Large intestine (tissue), 3 donors: ENCODE measurements at regions not wholly inside any gene's neighbourhood (a gene's known extent, or its start where the extent isn't known, plus 50 kb on each side); places are given as distances from the start of the nearest gene placed in this dataset.
"Not testable (repeated sequence)": the region's sequence is repeated elsewhere in the genome, so short reads cannot be mapped to it uniquely, and the experiment has no call there.

ENCODE experiments used
- DNase-seq, 2 donors: peaks; one replicate each; pipeline versions ENCODE4 v3.0.0 to v3.0.0-alpha.2; 2013
- H3K27ac ChIP-seq: one replicate; pipeline ENCODE4 v1.5.1; 2013; ENCODE audit warnings: low read length
- H3K27me3 ChIP-seq: 2 replicates; pipeline ENCODE4 v1.6.1; 2013; ENCODE audit warnings: low read length; ENCODE audit not compliant: control insufficient read depth, insufficient read depth
- H3K36me3 ChIP-seq: 2 replicates; pipeline ENCODE4 v1.6.1; 2013; ENCODE audit warnings: low read length; ENCODE audit not compliant: control insufficient read depth, insufficient read depth
- H3K4me1 ChIP-seq: one replicate; pipeline ENCODE4 v1.6.1; 2013; ENCODE audit warnings: low read length; ENCODE audit not compliant: control insufficient read depth, insufficient read depth
- H3K4me3 ChIP-seq: one replicate; pipeline ENCODE4 v1.5.1; 2013; ENCODE audit warnings: low read length
- H3K9me3 ChIP-seq: one replicate; pipeline ENCODE4 v1.6.1; 2013; ENCODE audit warnings: mild to moderate bottlenecking, low read depth, low read length, moderate library complexity; ENCODE audit not compliant: control insufficient read depth
- WGBS: methylation state at CpG from one replicate; pipeline ENCODE4 v1.1.5; 2013; ENCODE audit warnings: low lambda C conversion rate; ENCODE audit not compliant: insufficient coverage; 5-methylcytosine and 5-hydroxymethylcytosine counted together

- Histone ChIP-seq H3K36me3 (no peaks in the 10 kb centered on the region), H3K4me1 (no peaks in the 10 kb centered on the region), H3K9me3 (no peaks in the 10 kb centered on the region), H3K27me3 (no peaks in the 10 kb centered on the region), H3K4me3 (no peak overlapping the region), H3K27ac (no peak overlapping the region)
- no peak for DNase-seq
- WGBS: no CpG with 5 or more reads among the region's 1 CpG
These were observed 433.4 kb downstream of the PYDC2 start for GRCh38 chr3:191894406-191894805.

- WGBS: 83% methylated on average over 2 of the region's 2 CpGs
- H3K27ac ChIP-seq: no peak overlapping the region
- H3K4me3 ChIP-seq: no peak overlapping the region
- H3K36me3 ChIP-seq: no peaks in the 10 kb centered on the region
- no peaks in the 10 kb centered on the region for H3K27me3 ChIP-seq
- no peaks in the 10 kb centered on the region for H3K4me1 ChIP-seq
- H3K9me3 ChIP-seq: no peaks in the 10 kb centered on the region
- DNase-seq: no peak
These were observed 440.8 kb downstream of the PYDC2 start for GRCh38 chr3:191901741-191902140.

GRCh38 chr3:191912616-191913204 lies 451.7 kb downstream of the PYDC2 start:
- DNase-seq: no peak
- Histone ChIP-seq H3K4me3 (no peak overlapping the region), H3K27ac (no peak overlapping the region), H3K4me1 (no peaks in the 10 kb centered on the region), H3K27me3 (no peaks in the 10 kb centered on the region), H3K9me3 (no peaks in the 10 kb centered on the region), H3K36me3 (no peaks in the 10 kb centered on the region)
- WGBS: 91% methylated on average over 7 of the region's 11 CpGs

GRCh38 chr3:191915712-191916111 lies 454.7 kb downstream of the PYDC2 start:
- H3K4me1 ChIP-seq: no peaks in the 10 kb centered on the region
- 100% methylated on average over 2 of the region's 2 CpGs for WGBS
- no peaks in the 10 kb centered on the region for H3K9me3 ChIP-seq
- no peak overlapping the region for H3K4me3 ChIP-seq
- H3K27ac ChIP-seq: no peak overlapping the region
- no peaks in the 10 kb centered on the region for H3K27me3 ChIP-seq
- DNase-seq: no peak
- H3K36me3 ChIP-seq: no peaks in the 10 kb centered on the region

- Histone ChIP-seq H3K4me3 (no peak overlapping the region), H3K4me1 (no peaks in the 10 kb centered on the region), H3K36me3 (no peaks in the 10 kb centered on the region), H3K27me3 (no peaks in the 10 kb centered on the region), H3K9me3 (no peaks in the 10 kb centered on the region), H3K27ac (no peak overlapping the region)
- no peak for DNase-seq
- 88% methylated on average over 1 of the region's 3 CpGs for WGBS
These were observed 458.6 kb downstream of the PYDC2 start for GRCh38 chr3:191919491-191920026.

- Histone ChIP-seq H3K4me1 (no peaks in the 10 kb centered on the region), H3K9me3 (no peaks in the 10 kb centered on the region), H3K27ac (no peak overlapping the region), H3K27me3 (no peaks in the 10 kb centered on the region), H3K4me3 (no peak overlapping the region), H3K36me3 (no peaks in the 10 kb centered on the region)
- DNase-seq: no peak
- WGBS: no CpG with 5 or more reads among the region's 5 CpGs
These were observed 461.6 kb downstream of the PYDC2 start for GRCh38 chr3:191922570-191922969.

- not testable (repeated sequence) for H3K36me3 ChIP-seq, H3K27ac ChIP-seq, H3K9me3 ChIP-seq, H3K27me3 ChIP-seq, H3K4me3 ChIP-seq, DNase-seq, H3K4me1 ChIP-seq
- 86% methylated on average over 4 of the region's 8 CpGs for WGBS
These were observed 466.3 kb downstream of the PYDC2 start for GRCh38 chr3:191927183-191927817.

GRCh38 chr3:191927998-191928397 lies 467.0 kb downstream of the PYDC2 start:
- H3K4me3 ChIP-seq, H3K4me1 ChIP-seq, H3K36me3 ChIP-seq, DNase-seq, H3K9me3 ChIP-seq, H3K27me3 ChIP-seq, H3K27ac ChIP-seq: not testable (repeated sequence)
- WGBS: 100% methylated on average over 1 of the region's 6 CpGs

- WGBS: no CpG with 5 or more reads among the region's 3 CpGs
- no peak overlapping the region for H3K27ac ChIP-seq
These were observed 483.9 kb downstream of the PYDC2 start for GRCh38 chr3:191944835-191945234.

GRCh38 chr3:191952186-191952585 lies 491.2 kb downstream of the PYDC2 start:
- WGBS: 100% methylated on average over 2 of the region's 14 CpGs
- Histone ChIP-seq H3K36me3 (no peaks in the 10 kb centered on the region), H3K4me3 (no peak overlapping the region), H3K27ac (no peak overlapping the region), H3K4me1 (no peaks in the 10 kb centered on the region), H3K27me3 (no peaks in the 10 kb centered on the region), H3K9me3 (peaks cover 4% of the 10 kb centered on the region)
- DNase-seq: no peak

More at GRCh38 chr3:191944835-191945234, 483.9 kb downstream of the PYDC2 start:
- Histone ChIP-seq H3K9me3 (no peaks in the 10 kb centered on the region), H3K4me1 (no peaks in the 10 kb centered on the region), H3K36me3 (no peaks in the 10 kb centered on the region), H3K27me3 (no peaks in the 10 kb centered on the region), H3K4me3 (no peak overlapping the region)
- DNase-seq: no peak

GRCh38 chr3:191952609-191953008 lies 491.6 kb downstream of the PYDC2 start:
- no peaks in the 10 kb centered on the region for H3K4me1 ChIP-seq
- H3K36me3 ChIP-seq: no peaks in the 10 kb centered on the region
- DNase-seq: no peak
- no peak overlapping the region for H3K27ac ChIP-seq
- 80% methylated on average over 1 of the region's 21 CpGs for WGBS
- no peaks in the 10 kb centered on the region for H3K27me3 ChIP-seq
- H3K4me3 ChIP-seq: no peak overlapping the region
- peaks cover 4% of the 10 kb centered on the region for H3K9me3 ChIP-seq
